SK-N-SH treated with all-trans-retinoic acid at 6 μM for 48 hours (cell line): ENCODE measurements at regions not wholly inside any gene's neighbourhood (a gene's known extent, or its start where the extent isn't known, plus 50 kb on each side); places are given as distances from the start of the nearest gene placed in this dataset.

ENCODE experiments used
- ATAC-seq: fragments of 200-7000 bp; cut with Tn5 transposase; 3 replicates; pipeline ENCODE4 v1.9.1; 2020; ENCODE audit warnings: mild to moderate bottlenecking, moderate library complexity
- ARNTL ChIP-seq: fragments of 450-650 bp; formaldehyde crosslinking; IDR thresholded peaks from 2 replicates; pipeline ENCODE4 v1.5.0; 2020; ENCODE audit warnings: low read depth, mild to moderate bottlenecking, moderate library complexity, borderline replicate concordance
- BACH2 ChIP-seq: fragments of 250-450 bp; sonication (Bioruptor Pico); IDR thresholded peaks from 2 replicates; pipeline ENCODE4 v1.9.0; 2021; ENCODE audit warnings: mild to moderate bottlenecking, borderline replicate concordance
- CREB5 ChIP-seq: fragments of 250-450 bp; sonication (Bioruptor Pico); IDR thresholded peaks from 2 replicates; pipeline ENCODE4 v1.5.1; 2020; ENCODE audit warnings: low read depth, mild to moderate bottlenecking, moderate library complexity
- CSDC2 ChIP-seq: fragments of 250-450 bp; sonication (Bioruptor Pico); IDR thresholded peaks from 2 replicates; pipeline ENCODE4 v1.5.0; 2020; ENCODE audit warnings: mild to moderate bottlenecking, moderate library complexity
- ESRRG ChIP-seq: fragments of 250-450 bp; sonication (Bioruptor Pico); IDR thresholded peaks from 2 replicates; pipeline ENCODE4 v1.6.1; 2021; ENCODE audit warnings: mild to moderate bottlenecking
- GLIS3 ChIP-seq: fragments of 250-450 bp; sonication (Bioruptor Pico); IDR thresholded peaks from 2 replicates; pipeline ENCODE4 v1.5.0; 2020; ENCODE audit warnings: mild to moderate bottlenecking, moderate library complexity
- ISL1 ChIP-seq: fragments of 250-450 bp; sonication (Bioruptor Pico); IDR thresholded peaks from 2 replicates; pipeline ENCODE4 v2.1.2; 2022; ENCODE audit warnings: mild to moderate bottlenecking, moderate library complexity
- OSR1 ChIP-seq: fragments of 250-450 bp; sonication (Bioruptor Pico); IDR thresholded peaks from 2 replicates; pipeline ENCODE4 v1.8.0; 2022; ENCODE audit warnings: moderate library complexity, mild to moderate bottlenecking, inconsistent platforms
- PPARA ChIP-seq: fragments of 250-450 bp; sonication (Bioruptor Pico); IDR thresholded peaks from 2 replicates; pipeline ENCODE4 v1.5.0; 2020; ENCODE audit warnings: mild to moderate bottlenecking, borderline replicate concordance
- RARB ChIP-seq: fragments of 250-450 bp; sonication (Bioruptor Pico); IDR thresholded peaks from 2 replicates; pipeline ENCODE4 v1.8.0; 2021; ENCODE audit warnings: mild to moderate bottlenecking, moderate library complexity
- SNAI2 ChIP-seq: fragments of 250-450 bp; sonication (Bioruptor Pico); IDR thresholded peaks from 2 replicates; pipeline ENCODE4 v1.5.0; 2020; ENCODE audit warnings: mild to moderate bottlenecking, moderate library complexity
- TCF4 ChIP-seq: fragments of 250-450 bp; sonication (Bioruptor Pico); IDR thresholded peaks from 2 replicates; pipeline ENCODE4 v1.8.0; 2021; ENCODE audit warnings: mild to moderate bottlenecking, moderate library complexity, borderline replicate concordance
- TOX ChIP-seq: fragments of 250-450 bp; sonication (Bioruptor Pico); IDR thresholded peaks from 2 replicates; pipeline ENCODE4 v1.8.0; 2021; ENCODE audit warnings: mild to moderate bottlenecking, moderate library complexity, borderline replicate concordance
- ZC3H10 ChIP-seq: fragments of 250-450 bp; sonication (Bioruptor Pico); IDR thresholded peaks from 2 replicates; pipeline ENCODE4 v1.5.1; 2021; ENCODE audit warnings: mild to moderate bottlenecking, moderate library complexity
- ZFP3 ChIP-seq: fragments of 250-450 bp; sonication (Bioruptor Pico); IDR thresholded peaks from 2 replicates; pipeline ENCODE4 v1.5.0; 2020; ENCODE audit warnings: mild to moderate bottlenecking, moderate library complexity
- ZFP30 ChIP-seq: fragments of 450-650 bp; formaldehyde crosslinking; IDR thresholded peaks from 2 replicates; pipeline ENCODE4 v1.5.0; 2022; ENCODE audit warnings: mild to moderate bottlenecking, moderate library complexity
- ZNF565 ChIP-seq: fragments of 450-650 bp; formaldehyde crosslinking; conservative IDR thresholded peaks from 2 replicates; pipeline ENCODE4 v1.5.0; 2020; ENCODE audit warnings: low read depth, mild to moderate bottlenecking, moderate library complexity
- ZNF70 ChIP-seq: fragments of 450-650 bp; formaldehyde crosslinking; IDR thresholded peaks from 2 replicates; pipeline ENCODE4 v1.5.0; 2020; ENCODE audit warnings: mild to moderate bottlenecking, moderate library complexity
- ZNF8 ChIP-seq: fragments of 450-650 bp; formaldehyde crosslinking; IDR thresholded peaks from 2 replicates; pipeline ENCODE4 v1.5.0; 2020; ENCODE audit warnings: mild to moderate bottlenecking, moderate library complexity
- TF ChIP-seq, protein P1 (sequence below): fragments of 250-450 bp; sonication (Bioruptor Pico); IDR thresholded peaks from 2 replicates; pipeline ENCODE4 v1.5.0; 2020; ENCODE audit warnings: mild to moderate bottlenecking, moderate library complexity
- TF ChIP-seq, protein P2 (sequence below): fragments of 250-450 bp; sonication (Bioruptor Pico); IDR thresholded peaks from 2 replicates; pipeline ENCODE4 v1.8.0; 2021; ENCODE audit warnings: low read depth, mild to moderate bottlenecking, moderate library complexity, borderline replicate concordance
- TF ChIP-seq, protein P3 (sequence below): fragments of 250-450 bp; sonication (Bioruptor Pico); IDR thresholded peaks from 2 replicates; pipeline ENCODE4 v1.5.1; 2021; ENCODE audit warnings: mild to moderate bottlenecking, moderate library complexity
- TF ChIP-seq, protein P4 (sequence below): fragments of 250-450 bp; sonication (Bioruptor Pico); IDR thresholded peaks from 2 replicates; pipeline ENCODE4 v1.8.0; 2020; ENCODE audit warnings: mild to moderate bottlenecking, moderate library complexity, borderline replicate concordance

DNA sequence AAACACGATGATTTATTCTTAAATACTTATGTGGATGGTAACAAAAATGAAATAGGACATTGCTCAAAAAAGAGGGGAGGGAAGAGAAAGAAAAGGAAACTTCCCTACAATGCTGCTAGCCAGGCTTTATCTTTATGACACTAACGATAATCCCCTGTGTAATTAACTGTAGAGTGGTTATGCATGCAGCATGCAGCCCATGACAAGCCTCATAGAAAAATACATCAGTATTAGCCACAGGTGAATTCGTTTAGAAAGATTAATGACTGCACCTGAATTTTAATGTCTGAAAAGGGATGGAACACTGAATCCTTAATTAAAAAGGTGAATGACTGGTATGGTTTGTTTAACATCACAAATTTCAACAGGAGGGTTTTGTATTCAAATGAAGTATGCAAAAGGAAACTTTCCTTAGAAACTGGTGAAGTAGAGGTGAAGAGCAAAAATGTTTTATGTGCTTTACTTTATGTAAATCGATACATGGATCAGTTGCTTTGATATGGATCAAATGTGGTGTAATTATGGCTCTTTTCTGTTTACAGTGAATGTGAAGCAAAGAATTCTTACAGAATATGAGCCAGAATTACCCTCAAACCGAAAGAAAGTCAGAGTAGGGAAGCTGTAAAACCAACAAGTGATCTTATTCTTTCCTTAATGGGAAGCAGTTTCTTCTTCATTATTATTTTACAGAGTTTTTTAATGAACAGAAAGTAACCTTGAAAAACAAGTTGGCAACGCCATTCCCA, 569.6 kb upstream of the ADGRL2 start:
- TF ChIP-seq, protein P1, sequence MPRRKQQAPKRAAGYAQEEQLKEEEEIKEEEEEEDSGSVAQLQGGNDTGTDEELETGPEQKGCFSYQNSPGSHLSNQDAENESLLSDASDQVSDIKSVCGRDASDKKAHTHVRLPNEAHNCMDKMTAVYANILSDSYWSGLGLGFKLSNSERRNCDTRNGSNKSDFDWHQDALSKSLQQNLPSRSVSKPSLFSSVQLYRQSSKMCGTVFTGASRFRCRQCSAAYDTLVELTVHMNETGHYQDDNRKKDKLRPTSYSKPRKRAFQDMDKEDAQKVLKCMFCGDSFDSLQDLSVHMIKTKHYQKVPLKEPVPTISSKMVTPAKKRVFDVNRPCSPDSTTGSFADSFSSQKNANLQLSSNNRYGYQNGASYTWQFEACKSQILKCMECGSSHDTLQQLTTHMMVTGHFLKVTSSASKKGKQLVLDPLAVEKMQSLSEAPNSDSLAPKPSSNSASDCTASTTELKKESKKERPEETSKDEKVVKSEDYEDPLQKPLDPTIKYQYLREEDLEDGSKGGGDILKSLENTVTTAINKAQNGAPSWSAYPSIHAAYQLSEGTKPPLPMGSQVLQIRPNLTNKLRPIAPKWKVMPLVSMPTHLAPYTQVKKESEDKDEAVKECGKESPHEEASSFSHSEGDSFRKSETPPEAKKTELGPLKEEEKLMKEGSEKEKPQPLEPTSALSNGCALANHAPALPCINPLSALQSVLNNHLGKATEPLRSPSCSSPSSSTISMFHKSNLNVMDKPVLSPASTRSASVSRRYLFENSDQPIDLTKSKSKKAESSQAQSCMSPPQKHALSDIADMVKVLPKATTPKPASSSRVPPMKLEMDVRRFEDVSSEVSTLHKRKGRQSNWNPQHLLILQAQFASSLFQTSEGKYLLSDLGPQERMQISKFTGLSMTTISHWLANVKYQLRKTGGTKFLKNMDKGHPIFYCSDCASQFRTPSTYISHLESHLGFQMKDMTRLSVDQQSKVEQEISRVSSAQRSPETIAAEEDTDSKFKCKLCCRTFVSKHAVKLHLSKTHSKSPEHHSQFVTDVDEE (CRISPR knock-in tag) = peak; percentile 73; the same call in 1 of the 2 replicates
- no peak for TF ChIP-seq CREB5 (CRISPR knock-in tag)
- ATAC-seq = peak; percentile 37; the same call in 2 of the 3 replicates

DNA sequence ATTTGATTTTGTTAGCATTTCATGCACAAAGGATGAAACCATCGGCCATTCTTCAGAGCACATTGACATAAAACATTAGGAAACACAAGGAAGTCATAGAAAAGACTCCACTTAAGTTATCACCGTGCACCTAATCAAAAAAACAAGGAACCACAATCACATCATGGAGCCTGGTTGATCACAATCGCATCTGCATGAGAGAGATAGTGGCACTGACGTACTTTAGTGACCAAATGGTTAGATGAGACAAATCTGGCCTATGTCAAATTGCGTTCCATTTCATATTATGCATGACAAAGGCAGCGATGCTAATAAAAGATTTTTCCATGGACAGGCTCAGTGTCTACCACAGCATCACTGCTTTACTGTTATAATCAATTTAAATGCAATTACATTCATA, 571.8 kb upstream of the ADGRL2 start:
- no peak; the same call in 2 of the 3 replicates for ATAC-seq

More for the DNA sequence above, 571.8 kb upstream of the ADGRL2 start:
- TF ChIP-seq ZNF70 (CRISPR knock-in tag) = peak; percentile 66
- TF ChIP-seq GLIS3 (CRISPR knock-in tag) = peak; percentile 97
- 0 out of 2 replicates have a peak, but pooled peaks have one; percentile 11 for TF ChIP-seq ARNTL (CRISPR knock-in tag)
- peak; percentile 88; the same call in 1 of the 2 replicates for TF ChIP-seq ZFP3 (CRISPR knock-in tag)
- TF ChIP-seq ZFP30 = 0 out of 2 replicates have a peak, but pooled peaks have one; percentile 28
- TF ChIP-seq, protein P1 (CRISPR knock-in tag) = peak; percentile 100
- peak; percentile 76; the same call in 1 of the 2 replicates for TF ChIP-seq ESRRG (CRISPR knock-in tag)
- peak; percentile 47; the same call in 1 of the 2 replicates for TF ChIP-seq BACH2 (CRISPR knock-in tag)
- no peak for TF ChIP-seq TOX (CRISPR knock-in tag)
- TF ChIP-seq ZNF8 = peak; percentile 62; the same call in 1 of the 2 replicates
- TF ChIP-seq ZNF565 = 0 out of 2 replicates have a peak, but pooled peaks have one; percentile 69
- no peak for TF ChIP-seq OSR1 (CRISPR knock-in tag)
- no peak for TF ChIP-seq ZC3H10 (CRISPR knock-in tag)
- TF ChIP-seq ISL1 = peak; percentile 93
- peak; percentile 92 for TF ChIP-seq CREB5 (CRISPR knock-in tag)
- TF ChIP-seq CSDC2 (CRISPR knock-in tag) = peak; percentile 77; the same call in 1 of the 2 replicates
- peak; percentile 83; the same call in 1 of the 2 replicates for TF ChIP-seq PPARA (CRISPR knock-in tag)
- no peak for TF ChIP-seq RARB (CRISPR knock-in tag)
- TF ChIP-seq, protein P2, sequence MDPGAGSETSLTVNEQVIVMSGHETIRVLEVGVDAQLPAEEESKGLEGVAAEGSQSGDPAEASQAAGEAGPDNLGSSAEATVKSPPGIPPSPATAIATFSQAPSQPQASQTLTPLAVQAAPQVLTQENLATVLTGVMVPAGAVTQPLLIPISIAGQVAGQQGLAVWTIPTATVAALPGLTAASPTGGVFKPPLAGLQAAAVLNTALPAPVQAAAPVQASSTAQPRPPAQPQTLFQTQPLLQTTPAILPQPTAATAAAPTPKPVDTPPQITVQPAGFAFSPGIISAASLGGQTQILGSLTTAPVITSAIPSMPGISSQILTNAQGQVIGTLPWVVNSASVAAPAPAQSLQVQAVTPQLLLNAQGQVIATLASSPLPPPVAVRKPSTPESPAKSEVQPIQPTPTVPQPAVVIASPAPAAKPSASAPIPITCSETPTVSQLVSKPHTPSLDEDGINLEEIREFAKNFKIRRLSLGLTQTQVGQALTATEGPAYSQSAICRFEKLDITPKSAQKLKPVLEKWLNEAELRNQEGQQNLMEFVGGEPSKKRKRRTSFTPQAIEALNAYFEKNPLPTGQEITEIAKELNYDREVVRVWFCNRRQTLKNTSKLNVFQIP (CRISPR knock-in tag) = no peak
- TF ChIP-seq TCF4 (CRISPR knock-in tag) = peak; percentile 100
- TF ChIP-seq, protein P3, sequence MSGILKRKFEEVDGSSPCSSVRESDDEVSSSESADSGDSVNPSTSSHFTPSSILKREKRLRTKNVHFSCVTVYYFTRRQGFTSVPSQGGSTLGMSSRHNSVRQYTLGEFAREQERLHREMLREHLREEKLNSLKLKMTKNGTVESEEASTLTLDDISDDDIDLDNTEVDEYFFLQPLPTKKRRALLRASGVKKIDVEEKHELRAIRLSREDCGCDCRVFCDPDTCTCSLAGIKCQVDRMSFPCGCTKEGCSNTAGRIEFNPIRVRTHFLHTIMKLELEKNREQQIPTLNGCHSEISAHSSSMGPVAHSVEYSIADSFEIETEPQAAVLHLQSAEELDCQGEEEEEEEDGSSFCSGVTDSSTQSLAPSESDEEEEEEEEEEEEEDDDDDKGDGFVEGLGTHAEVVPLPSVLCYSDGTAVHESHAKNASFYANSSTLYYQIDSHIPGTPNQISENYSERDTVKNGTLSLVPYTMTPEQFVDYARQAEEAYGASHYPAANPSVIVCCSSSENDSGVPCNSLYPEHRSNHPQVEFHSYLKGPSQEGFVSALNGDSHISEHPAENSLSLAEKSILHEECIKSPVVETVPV (CRISPR knock-in tag) = peak; percentile 96
- TF ChIP-seq SNAI2 (CRISPR knock-in tag) = peak; percentile 96
- TF ChIP-seq, protein P4, sequence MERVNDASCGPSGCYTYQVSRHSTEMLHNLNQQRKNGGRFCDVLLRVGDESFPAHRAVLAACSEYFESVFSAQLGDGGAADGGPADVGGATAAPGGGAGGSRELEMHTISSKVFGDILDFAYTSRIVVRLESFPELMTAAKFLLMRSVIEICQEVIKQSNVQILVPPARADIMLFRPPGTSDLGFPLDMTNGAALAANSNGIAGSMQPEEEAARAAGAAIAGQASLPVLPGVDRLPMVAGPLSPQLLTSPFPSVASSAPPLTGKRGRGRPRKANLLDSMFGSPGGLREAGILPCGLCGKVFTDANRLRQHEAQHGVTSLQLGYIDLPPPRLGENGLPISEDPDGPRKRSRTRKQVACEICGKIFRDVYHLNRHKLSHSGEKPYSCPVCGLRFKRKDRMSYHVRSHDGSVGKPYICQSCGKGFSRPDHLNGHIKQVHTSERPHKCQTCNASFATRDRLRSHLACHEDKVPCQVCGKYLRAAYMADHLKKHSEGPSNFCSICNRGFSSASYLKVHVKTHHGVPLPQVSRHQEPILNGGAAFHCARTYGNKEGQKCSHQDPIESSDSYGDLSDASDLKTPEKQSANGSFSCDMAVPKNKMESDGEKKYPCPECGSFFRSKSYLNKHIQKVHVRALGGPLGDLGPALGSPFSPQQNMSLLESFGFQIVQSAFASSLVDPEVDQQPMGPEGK = no peak
